ENCODE measurements at regions not wholly inside any gene's neighbourhood (a gene's known extent, or its start where the extent isn't known, plus 50 kb on each side); places are given as distances from the start of the nearest gene placed in this dataset.
"Not testable (repeated sequence)": the region's sequence is repeated elsewhere in the genome, so short reads cannot be mapped to it uniquely, and the experiment has no call there.

GRCh38 chr2:131654107-131654506 is 126.4 kb downstream of the CCDC74A start:
- TF ChIP-seq, protein P1, sequence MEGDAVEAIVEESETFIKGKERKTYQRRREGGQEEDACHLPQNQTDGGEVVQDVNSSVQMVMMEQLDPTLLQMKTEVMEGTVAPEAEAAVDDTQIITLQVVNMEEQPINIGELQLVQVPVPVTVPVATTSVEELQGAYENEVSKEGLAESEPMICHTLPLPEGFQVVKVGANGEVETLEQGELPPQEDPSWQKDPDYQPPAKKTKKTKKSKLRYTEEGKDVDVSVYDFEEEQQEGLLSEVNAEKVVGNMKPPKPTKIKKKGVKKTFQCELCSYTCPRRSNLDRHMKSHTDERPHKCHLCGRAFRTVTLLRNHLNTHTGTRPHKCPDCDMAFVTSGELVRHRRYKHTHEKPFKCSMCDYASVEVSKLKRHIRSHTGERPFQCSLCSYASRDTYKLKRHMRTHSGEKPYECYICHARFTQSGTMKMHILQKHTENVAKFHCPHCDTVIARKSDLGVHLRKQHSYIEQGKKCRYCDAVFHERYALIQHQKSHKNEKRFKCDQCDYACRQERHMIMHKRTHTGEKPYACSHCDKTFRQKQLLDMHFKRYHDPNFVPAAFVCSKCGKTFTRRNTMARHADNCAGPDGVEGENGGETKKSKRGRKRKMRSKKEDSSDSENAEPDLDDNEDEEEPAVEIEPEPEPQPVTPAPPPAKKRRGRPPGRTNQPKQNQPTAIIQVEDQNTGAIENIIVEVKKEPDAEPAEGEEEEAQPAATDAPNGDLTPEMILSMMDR (conservative IDR thresholded peaks at IDR 0.05): not testable (repeated sequence)
- TF ChIP-seq EZH2 (IDR thresholded peaks at IDR 0.05; ENCODE audit: low read depth): not testable (repeated sequence)
